ENCODE measurements at regions not wholly inside any gene's neighbourhood (a gene's known extent, or its start where the extent isn't known, plus 50 kb on each side); places are given as distances from the start of the nearest gene placed in this dataset.

DNA sequence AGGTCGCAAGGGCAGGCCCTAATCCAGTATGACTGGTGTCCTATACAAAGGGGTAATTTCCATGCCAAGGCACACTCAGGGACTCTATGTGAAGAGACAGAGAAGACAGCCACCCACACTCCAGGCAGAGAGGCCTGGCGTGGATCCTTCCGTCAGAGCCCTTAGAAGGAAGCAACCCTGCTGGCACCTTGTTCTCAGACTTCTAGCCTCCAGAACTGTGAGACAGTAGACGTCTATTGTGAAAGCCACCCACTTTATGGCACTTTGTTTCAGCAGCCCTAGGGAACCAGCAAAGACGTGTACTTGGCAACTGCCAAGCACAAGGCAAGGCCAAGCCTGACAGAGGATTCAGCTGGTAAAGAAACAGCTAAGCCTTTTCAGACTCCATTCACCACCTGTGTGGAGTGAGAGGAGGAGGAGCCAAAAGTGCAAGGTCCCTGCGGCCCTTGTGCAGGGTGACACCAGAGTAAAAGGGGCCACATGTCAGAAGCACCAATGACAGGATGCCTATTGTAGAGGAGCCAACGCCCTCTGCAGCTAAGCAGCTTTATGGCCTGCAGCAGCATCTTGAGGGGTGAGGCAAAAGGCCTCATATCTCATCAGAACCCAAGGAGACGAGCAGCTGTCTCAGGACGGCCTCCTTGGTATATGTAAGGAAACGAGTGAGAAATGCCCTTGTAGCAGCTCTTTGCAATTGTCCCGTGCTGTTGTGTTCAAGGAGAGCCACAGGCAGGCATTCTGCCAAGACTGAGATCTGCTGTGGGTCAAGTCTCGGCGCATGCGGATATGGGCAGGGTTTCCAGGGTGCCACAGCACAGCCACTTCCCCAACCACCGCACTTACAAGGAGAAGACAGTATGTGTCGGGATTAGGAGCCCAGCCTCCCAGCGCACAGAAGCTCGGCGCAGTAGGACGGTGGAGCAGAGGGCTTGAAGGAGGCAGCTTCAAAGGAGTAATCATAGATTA is 121.5 kb upstream of the LIPC start:
- TF ChIP-seq CTCF (IDR thresholded peaks at IDR 0.05), result no peak
- TF ChIP-seq POLR2A (IDR thresholded peaks at IDR 0.05), result no peak
